ENCODE measurements at regions not wholly inside any gene's neighbourhood (a gene's known extent, or its start where the extent isn't known, plus 50 kb on each side); places are given as distances from the start of the nearest gene placed in this dataset.

DNA sequence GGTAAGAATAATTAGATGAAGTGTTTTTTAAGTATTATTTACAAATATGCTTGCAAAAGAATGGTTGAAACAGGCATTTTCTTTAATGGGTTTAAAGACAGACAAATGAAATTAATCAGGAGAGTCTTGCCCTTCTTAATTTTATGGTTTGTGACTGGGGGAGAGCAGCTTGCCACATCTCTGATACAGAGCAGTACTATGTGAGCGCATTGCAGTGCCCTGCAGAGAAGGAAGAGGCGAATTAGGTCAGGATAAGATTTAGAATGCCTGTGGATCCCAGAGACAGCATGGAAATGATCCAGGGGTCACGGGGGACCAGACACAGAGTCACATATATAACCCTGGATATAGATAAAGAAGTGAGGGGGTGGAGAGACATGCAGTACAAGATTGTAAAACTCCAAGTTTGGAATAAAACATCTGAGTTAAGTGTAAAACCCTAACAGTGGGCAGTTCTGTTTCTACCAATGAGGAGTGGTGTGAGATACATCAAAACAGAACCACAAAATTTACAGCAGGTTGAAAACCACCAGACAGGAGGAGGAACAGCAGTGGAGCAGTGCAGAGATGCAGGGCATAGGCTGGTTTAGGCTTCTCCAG is 125.5 kb downstream of the FAM204A start:
- TF ChIP-seq CTCF (conservative IDR thresholded peaks at IDR 0.05; ENCODE audit: low read depth, low read length) (no peak), SMC3 (IDR thresholded peaks at IDR 0.05; ENCODE audit: low read depth, low read length) (no peak), MAFK (IDR thresholded peaks at IDR 0.05; ENCODE audit: low read depth, low read length) (no peak), RFX5 (IDR thresholded peaks at IDR 0.05; ENCODE audit: low read depth, low read length) (no peak), POLR2A (IDR thresholded peaks at IDR 0.05; ENCODE audit: low read depth, low read length) (no peak), RAD21 (IDR thresholded peaks at IDR 0.05; ENCODE audit: low read length) (no peak), NFE2L2 (IDR thresholded peaks at IDR 0.05; ENCODE audit: low read depth, low read length) (no peak), MAZ (IDR thresholded peaks at IDR 0.05; ENCODE audit: borderline replicate concordance, low read depth, low read length) (no peak), RCOR1 (IDR thresholded peaks at IDR 0.05; ENCODE audit: insufficient replicate concordance, low read length) (no peak), CEBPB (IDR thresholded peaks at IDR 0.05; ENCODE audit: low read depth, low read length) (no peak), MXI1 (IDR thresholded peaks at IDR 0.05; ENCODE audit: borderline replicate concordance, low read depth, low read length) (no peak), ELK1 (IDR thresholded peaks at IDR 0.05; ENCODE audit: borderline replicate concordance, low read depth, low read length) (no peak)
- TF ChIP-seq, protein P1, sequence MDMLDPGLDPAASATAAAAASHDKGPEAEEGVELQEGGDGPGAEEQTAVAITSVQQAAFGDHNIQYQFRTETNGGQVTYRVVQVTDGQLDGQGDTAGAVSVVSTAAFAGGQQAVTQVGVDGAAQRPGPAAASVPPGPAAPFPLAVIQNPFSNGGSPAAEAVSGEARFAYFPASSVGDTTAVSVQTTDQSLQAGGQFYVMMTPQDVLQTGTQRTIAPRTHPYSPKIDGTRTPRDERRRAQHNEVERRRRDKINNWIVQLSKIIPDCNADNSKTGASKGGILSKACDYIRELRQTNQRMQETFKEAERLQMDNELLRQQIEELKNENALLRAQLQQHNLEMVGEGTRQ (IDR thresholded peaks at IDR 0.05; ENCODE audit: low read depth, low read length), result no peak

All from IMR-90 (cell line).